Lower leg skin (tissue), 3 donors: ENCODE measurements at regions not wholly inside any gene's neighbourhood (a gene's known extent, or its start where the extent isn't known, plus 50 kb on each side); places are given as distances from the start of the nearest gene placed in this dataset.

Experiments
- CTCF ChIP-seq, 3 donors: fragments of 450-650 bp; IDR thresholded peaks; one replicate each; pipeline ENCODE4 v1.5.1; 2016; ENCODE audit warnings: antibody characterized with exemption in 3 of 3, mild to moderate bottlenecking in 3 of 3, moderate library complexity in 2 of 3
- POLR2A ChIP-seq, 2 donors: fragments of 450-650 bp; IDR thresholded peaks; one replicate each; pipeline ENCODE4 v1.6.1; 2016 to 2017; ENCODE audit warnings: antibody characterized with exemption in 2 of 2, mild to moderate bottlenecking in 1 of 2, moderate library complexity in 1 of 2

GRCh38 chr6:14036911-14037310, 80.7 kb upstream of the CD83 start:
- TF ChIP-seq CTCF (IDR thresholded peaks at IDR 0.05) (no peak), POLR2A (IDR thresholded peaks at IDR 0.05) (no peak)
